ENCODE measurements at regions not wholly inside any gene's neighbourhood (a gene's known extent, or its start where the extent isn't known, plus 50 kb on each side); places are given as distances from the start of the nearest gene placed in this dataset.

GRCh38 chr15:62942428-62942827 lies 100.1 kb upstream of the TPM1 start:
- TF ChIP-seq, protein P1, sequence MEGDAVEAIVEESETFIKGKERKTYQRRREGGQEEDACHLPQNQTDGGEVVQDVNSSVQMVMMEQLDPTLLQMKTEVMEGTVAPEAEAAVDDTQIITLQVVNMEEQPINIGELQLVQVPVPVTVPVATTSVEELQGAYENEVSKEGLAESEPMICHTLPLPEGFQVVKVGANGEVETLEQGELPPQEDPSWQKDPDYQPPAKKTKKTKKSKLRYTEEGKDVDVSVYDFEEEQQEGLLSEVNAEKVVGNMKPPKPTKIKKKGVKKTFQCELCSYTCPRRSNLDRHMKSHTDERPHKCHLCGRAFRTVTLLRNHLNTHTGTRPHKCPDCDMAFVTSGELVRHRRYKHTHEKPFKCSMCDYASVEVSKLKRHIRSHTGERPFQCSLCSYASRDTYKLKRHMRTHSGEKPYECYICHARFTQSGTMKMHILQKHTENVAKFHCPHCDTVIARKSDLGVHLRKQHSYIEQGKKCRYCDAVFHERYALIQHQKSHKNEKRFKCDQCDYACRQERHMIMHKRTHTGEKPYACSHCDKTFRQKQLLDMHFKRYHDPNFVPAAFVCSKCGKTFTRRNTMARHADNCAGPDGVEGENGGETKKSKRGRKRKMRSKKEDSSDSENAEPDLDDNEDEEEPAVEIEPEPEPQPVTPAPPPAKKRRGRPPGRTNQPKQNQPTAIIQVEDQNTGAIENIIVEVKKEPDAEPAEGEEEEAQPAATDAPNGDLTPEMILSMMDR (IDR thresholded peaks at IDR 0.05; ENCODE audit: insufficient read depth, low read length): no peak
- TF ChIP-seq, protein P2, sequence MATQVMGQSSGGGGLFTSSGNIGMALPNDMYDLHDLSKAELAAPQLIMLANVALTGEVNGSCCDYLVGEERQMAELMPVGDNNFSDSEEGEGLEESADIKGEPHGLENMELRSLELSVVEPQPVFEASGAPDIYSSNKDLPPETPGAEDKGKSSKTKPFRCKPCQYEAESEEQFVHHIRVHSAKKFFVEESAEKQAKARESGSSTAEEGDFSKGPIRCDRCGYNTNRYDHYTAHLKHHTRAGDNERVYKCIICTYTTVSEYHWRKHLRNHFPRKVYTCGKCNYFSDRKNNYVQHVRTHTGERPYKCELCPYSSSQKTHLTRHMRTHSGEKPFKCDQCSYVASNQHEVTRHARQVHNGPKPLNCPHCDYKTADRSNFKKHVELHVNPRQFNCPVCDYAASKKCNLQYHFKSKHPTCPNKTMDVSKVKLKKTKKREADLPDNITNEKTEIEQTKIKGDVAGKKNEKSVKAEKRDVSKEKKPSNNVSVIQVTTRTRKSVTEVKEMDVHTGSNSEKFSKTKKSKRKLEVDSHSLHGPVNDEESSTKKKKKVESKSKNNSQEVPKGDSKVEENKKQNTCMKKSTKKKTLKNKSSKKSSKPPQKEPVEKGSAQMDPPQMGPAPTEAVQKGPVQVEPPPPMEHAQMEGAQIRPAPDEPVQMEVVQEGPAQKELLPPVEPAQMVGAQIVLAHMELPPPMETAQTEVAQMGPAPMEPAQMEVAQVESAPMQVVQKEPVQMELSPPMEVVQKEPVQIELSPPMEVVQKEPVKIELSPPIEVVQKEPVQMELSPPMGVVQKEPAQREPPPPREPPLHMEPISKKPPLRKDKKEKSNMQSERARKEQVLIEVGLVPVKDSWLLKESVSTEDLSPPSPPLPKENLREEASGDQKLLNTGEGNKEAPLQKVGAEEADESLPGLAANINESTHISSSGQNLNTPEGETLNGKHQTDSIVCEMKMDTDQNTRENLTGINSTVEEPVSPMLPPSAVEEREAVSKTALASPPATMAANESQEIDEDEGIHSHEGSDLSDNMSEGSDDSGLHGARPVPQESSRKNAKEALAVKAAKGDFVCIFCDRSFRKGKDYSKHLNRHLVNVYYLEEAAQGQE (IDR thresholded peaks at IDR 0.05; ENCODE audit: insufficient replicate concordance, low read depth): no peak
- TF ChIP-seq POLR2AphosphoS5 (IDR thresholded peaks at IDR 0.05; ENCODE audit: low read depth): no peak
- TF ChIP-seq GABPA (IDR thresholded peaks at IDR 0.05; ENCODE audit: low read depth): no peak
- TF ChIP-seq SPI1 (IDR thresholded peaks at IDR 0.05; ENCODE audit: borderline replicate concordance, low read depth): no peak
